Limb (tissue), 2 donors: ENCODE measurements at regions not wholly inside any gene's neighbourhood (a gene's known extent, or its start where the extent isn't known, plus 50 kb on each side); places are given as distances from the start of the nearest gene placed in this dataset.

Experiments
- DNase-seq, 2 donors: peaks; one replicate each; pipeline ENCODE4 v3.0.0-alpha.2; 2016; ENCODE audit errors: extremely low spot score in 2 of 2

DNA sequence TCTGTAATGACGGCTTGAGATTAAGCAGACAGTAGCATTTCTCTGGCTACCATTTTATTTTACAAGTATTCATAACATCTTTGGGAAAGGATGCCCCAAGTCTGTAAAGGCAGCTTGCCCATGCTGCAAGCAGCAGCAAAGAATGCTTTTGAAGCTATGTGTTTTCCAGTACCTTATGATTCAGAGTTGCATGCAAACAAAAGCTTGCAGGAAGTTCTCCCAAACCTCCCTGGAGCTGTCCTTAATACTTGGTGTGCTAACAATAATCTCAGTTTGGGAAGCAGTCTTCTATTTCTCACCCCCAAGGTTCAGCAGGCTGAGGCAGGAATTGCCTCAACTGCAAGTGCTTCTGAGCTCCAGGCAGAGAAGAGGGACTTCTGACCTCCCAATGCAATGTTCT, 60.8 kb downstream of the CCNA1 start:
- DNase-seq, result no peak

DNA sequence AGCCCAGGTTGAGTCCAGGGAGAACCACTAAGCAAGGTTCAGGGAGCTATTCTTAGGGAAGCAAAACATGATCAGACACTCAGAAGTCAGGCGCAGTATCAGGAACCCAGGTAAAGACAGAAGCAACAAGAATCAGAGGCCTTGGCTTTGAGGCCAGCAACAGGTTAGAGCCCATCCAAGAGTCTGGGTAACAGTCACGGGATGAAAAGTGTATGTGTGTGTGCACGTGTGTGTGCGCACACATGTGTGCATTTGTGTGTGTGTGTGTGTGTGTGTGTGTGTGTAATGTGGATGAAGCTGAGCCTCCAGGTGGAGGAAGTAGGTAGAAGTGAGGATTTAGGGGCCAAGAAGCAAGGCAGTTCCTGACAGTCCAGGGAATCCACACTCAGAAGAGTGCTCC, 63.1 kb downstream of the CCNA1 start:
- DNase-seq, result no peak

DNA sequence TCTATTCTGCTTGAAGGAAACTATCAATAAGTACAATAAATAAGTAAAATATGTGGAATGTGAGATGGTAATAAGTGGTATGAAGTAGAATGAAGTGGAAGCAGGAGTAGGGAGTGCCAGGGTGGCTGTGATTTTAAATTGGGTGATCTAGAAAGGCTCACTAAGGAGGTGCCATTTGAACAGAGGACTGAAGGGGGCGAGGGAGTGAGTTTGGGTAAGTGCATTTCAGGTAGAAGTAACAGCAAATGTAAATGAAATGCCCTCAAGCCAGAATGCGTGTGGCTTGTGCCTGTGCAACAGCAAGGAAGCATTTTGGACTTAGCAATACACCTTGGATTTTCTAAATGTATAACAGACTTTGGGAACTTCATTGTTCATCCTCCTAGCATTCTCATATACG, 77.1 kb downstream of the CCNA1 start:
- no peak for DNase-seq

DNA sequence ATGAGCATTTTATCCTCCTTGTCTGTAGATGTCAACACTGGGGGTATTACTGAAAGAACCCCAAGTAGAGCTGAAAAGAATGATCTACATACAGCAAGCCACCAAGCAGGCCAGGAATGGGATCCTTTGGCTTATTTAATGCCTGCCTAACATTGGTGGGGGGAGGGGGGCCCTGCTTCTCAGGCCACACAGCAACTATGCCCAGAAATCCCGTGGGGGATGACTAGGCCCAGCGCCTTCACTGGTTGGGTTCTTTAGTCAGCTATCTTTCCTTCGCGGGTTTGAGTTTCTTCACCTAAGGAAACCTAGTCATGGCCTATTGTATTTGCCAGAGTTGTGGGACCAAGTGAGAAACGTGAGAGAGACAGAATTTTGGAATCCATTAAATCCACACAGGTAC, 80.5 kb downstream of the CCNA1 start:
- DNase-seq, result no peak

DNA sequence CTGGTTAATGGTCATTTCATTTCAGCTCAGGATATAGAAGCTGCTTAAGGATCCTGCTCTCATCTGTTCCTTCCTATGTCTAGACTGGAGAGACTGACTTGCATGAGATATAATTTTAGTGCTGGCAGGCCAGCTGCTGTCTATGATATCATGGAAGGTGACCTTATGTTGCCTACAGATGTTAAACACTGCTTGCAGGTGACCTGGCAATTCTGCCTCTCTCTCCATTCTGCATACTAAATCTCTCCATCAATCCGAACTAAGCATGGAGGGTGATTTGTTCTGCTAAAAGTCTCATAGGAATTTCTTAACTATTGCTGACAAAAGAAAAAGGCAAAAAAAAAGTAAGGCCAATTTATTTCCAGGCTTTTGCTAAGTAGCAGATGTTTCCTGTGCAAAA, 81.0 kb downstream of the CCNA1 start:
- peak in 1 of 2 donors; percentile 15 for DNase-seq

DNA sequence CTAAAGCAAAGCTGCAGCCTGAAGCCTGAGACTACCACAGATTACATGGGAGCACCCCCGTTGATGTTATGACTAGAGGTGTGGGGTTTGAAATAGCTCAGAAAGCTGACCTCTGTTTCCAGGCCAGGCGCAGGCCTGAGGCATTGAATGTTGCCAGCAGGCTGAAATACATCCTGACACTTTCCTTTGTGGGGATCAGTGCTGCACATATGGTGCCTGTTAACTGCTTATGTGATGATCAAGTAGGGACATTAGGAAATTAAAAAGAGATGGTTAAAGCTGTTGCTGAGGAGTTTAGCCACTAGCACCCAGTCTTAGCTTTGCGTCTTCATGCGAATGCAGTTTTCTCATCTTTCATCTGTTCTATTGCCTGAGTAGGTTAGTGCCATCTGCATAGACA, 83.2 kb downstream of the CCNA1 start:
- DNase-seq, result no peak

DNA sequence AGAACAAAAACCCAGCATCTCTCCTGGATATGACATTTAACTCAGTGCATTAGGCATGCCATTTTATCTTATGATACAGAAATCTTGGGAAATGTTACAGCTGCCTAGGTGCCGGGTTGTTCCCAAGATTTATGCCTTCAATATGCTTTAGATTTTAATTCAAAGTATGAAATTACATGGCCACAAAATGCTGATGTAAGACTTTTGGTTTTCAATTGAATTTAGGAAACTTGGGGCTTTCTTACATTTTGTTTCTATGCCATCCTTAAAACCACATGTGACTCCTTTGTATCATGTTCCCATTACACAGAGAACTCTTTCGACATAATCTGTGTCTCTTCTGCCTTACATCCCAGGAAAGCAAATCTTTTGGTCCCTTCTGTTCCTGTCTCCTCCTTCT, 83.9 kb downstream of the CCNA1 start:
- no peak for DNase-seq

DNA sequence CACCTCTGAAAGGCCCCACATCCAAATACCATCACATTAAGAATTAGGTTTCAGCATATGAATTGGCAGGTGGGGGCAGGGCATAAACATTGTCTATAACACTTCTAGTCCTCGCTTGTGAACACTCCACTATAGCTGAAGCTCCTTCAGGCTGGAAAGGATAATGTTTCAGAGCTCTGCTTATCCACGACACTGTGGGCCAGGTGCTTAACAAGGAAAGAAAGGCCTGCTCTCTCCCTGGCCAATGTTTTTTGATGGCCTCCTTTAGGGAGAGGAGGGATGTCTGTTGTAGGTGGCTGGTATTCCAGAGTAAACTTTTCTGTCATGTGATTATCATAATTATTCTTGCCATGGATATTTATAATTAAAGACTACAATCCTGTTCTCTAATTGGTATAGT, 86.4 kb downstream of the CCNA1 start:
- DNase-seq, result no peak

DNA sequence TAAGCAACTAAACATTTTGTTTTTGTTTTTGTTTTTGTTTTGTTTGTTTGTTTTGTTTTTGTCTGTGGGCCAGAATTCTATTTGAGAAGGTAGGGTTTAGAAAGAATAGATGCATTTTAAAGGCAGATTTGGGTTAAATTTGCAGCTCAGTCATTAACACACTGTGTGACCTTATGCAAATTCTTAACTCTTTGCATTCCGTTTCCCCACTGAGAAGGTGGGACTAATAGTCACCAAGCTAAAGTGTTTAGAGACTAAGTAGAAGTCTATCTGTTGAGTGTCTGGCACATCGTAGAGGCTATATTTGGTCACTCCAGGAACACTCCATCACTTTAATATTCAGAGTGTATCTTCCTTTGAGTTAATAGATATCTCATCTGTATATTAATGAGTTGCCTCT, 87.1 kb downstream of the CCNA1 start:
- DNase-seq, result no peak

DNA sequence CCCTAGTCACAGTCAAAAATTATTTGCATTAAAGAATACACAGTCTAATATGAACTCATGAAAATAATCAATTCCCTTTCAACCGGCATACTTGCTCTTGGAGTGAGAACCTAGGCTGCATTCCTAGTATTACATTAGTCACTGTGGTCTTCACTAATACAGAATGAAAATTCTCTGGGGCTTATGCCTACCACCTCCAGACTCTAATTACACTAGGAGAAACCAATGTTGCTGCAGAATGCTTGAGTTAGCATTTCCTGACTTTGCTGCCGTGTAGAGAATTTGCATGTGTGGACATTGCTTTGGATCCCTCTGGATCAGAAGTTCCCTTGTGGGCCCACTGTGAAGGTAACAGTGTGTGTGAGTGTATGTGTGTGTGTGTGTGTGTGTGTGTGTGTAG, 87.8 kb downstream of the CCNA1 start:
- DNase-seq, result no peak

DNA sequence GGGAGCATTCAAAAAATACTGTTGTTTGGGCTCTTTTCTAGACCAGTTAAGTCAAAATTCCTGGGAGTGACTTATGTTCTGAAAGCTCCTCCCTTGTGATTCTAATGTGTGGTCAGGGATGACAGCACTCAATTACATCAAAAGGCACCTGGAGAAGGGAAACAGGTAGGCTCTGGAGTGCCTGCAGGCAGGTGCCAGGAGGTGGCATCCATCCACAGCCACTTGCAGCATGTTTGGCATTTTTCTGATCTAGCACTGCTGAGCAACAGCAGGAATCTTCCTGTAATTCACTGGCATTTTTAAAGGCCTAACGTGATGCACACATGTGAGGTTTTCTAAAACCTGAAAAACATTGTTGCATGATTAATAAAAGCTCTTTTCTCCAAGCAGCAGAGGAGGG, 94.6 kb downstream of the CCNA1 start:
- no peak for DNase-seq

DNA sequence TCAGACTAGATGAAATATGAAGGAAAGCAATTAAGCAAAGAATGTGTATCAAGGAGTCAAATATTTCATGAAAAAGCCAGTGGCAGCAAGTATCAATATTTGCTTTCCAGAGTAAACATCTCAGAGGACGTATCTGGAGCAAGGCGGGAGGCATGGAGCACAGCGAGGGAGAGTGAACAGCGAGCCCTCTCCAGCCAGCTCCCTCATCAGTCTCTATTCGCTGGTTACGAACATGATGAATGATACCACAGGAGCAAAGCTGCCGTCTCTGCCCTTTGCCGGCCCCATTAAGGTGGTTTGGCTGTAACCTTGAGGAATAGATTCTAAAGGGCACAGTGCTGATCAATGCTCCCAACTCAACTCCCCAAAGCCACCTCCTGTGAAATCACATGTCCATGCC, 95.8 kb downstream of the CCNA1 start:
- DNase-seq, result no peak

DNA sequence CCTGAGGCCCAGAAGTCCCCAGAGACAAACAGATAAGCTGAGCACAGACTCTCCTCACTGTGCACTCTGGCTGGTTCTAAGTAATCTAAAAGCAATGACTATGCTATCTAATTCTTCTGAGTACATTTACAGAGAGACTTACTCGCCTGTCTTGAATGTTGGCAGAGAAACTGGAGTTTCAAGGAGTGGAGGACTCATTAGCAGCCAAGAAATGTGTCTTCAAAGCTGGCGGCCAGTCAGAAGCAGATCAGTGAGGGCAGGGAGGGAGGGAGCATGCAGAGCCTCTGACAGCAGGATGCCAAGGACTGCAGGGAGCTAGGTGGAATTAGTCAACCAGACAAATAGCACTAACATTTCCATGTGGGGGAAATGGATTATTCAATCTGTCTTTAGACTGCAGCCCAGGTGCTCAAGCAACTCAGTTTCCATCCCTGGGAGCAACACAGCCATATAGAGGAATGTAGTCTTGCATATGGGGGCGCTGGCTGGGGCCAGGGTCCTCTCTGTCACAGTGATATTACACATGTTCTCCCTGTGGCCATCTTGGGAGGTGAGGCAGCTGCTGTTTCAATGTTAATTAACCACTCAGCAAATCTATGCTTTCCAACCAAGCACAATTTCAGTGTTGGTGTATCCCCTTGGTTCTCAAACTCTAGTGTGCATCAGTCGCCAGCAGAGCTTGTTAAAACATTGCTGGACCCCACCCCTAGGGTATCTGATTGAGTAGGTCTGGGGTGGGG, 97.9 kb downstream of the CCNA1 start:
- peak in 1 of 2 donors; percentile 23 for DNase-seq

DNA sequence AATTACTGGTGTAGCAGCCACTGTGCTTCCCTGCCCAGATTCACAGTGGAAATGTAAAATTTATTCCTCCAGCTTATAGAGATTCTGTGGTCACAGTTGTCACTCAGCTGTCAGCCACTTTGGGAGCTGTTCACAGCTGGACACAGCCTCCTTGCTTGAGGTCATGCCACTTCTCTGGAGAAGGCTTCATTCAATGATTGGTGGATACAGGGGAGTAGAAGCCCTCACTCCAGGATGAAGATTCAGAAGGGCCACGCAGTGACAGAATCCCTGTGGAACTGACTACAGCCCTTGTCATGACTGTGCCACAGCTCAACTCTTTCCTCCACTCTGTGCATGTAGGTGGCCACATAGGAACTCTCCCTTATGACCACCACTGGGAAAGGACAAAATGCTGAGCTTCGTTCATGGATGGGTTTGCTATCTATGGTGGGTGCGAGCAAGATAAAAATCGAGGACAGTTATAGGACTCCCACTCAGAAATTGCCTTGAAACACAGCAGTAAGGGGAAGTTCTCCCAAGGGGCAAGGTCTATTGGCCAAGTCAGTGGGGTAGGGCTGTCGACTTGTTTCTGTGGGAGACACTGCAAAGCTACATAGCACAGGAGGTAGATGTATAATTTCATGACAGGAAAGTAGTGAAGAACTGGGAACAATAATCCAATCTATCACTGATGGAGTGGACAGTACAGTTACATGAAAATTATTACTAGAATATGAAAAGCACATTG, 98.7 kb downstream of the CCNA1 start:
- no peak for DNase-seq

DNA sequence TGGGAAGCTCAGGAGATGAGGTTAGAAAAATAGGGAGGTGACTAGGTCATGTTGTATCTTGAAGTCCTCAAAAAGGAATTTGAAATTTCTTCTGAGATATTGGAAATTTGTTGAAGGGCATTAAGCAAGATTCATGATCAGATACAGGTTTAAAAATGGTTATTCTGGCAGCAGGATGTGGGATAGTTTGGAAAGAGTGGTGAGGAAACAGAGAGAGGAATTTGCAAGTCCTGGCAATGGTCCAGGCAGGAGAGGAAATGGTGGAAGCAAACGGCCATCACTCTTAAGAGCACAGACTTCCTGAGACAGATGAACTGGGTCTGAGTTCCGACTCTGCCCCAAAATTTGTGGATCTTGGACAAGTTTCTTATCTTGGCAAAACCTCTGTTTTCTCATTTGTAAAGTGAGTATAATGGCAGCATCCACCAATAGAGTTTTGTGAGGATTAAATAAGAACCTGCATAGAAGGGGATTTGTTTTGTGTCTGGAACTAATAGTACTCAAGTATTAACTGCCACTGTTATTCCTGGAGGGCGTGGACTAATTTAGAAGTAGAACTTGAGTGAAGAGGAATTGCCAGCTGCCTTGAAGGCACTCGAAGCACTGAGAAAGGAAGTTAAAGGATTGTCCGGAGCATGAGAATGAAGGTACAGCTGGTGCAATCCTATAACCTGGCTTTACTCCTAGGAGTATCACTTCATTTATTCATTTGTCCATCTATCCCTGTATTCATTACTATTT, 99.6 kb downstream of the CCNA1 start:
- DNase-seq, result peak in 1 of 2 donors; percentile 41

DNA sequence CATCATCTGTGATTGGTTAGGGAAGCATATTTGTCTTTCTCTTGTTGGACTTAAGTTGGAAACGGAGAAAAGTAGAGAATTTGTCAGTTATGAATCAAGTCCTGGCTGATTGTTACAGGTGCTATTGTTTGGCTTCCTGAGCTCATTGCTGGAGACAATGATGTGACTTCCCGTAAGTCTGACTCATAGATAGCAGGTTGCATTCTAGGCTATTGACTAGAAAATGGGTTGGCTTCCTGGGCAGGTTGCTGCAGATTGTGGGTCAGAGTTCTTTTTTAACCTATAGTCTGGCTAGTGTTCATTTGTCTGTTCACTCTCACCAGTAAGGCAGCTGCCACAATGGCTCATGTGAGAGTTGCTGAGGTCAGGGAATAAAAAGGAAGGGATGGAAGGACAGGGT, 101.5 kb downstream of the CCNA1 start:
- no peak for DNase-seq

DNA sequence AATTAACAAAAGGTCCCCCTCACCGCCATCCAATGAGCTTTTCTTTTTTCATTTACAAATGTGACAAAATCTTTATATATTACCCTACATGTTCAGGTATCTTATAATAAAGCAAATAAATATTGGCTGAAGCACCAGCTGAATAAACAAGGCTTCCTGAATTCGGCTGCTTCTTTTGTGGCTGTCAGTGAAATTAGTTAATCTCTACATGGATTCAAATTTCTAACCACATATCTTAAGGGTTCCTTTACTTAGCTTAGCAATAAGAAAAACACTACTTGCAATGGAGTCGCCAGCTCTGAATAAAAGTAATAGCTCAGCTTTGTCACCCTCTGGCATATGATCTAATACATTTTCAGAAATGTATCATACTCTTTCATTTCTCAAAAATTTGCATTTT, 104.3 kb downstream of the CCNA1 start:
- DNase-seq, result no peak

DNA sequence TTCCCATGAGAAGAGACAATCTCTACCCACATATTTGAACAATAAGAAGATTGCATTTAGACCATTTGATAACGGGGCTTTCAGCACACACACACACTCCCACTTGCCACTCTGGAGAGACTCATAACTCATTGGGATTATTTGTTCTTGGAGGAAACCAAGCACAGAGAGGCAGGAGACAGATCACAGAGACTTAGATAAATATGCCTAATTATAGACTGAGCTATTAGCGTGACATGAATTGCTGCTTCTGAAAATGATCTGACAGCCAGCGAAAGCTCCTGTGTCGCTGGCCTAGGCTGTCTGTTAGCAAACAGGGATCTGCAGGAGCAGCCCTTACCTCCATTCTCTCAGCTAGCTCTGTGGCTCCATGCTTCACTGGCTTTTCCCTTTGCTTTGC, 111.4 kb downstream of the CCNA1 start:
- no peak for DNase-seq

DNA sequence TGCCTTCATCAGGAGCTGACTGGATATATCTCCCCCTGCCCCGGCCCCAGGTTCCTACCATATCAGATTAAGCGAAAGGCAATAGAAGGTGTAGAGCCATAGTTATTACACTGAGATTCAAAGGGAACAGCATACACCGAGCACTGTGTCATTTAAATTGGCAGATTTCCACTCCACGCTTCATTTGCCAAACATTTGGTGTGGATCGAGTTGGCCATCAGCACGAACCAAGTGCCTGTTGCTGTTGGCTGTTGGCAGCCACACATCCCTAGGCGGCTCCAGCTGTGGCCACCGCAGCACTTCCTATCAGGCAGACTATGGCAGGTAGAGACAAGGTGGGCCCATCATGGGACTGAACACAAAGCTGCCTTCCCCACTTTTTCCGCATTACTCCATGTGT, 115.8 kb downstream of the CCNA1 start:
- no peak for DNase-seq

DNA sequence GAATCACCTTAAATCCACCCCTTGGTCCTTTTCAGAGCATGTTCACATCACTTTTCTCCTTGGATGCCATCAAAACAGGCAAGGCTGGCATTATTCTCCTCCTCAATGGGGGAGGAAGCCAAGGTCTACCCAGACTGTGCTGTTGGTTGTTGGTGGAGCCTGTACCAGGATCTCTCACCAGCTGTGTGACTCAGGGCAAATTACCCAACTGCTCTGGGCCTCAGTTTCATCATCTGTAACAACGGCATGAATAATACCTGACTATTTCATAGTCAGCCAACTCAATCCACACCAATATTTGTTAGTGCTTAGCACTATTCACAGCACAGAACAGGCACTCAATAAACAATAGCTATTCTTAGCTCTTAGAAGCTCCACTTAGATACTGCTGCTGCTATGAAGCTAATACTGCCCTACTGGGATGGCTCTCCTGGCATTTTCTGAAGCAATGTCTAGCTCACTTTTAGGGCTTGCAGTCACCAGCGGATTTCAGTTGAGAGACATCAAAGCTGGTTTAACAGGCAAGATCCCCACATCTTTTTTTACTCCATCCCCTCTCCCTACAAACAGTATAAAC, 116.9 kb downstream of the CCNA1 start:
- DNase-seq, result no peak

DNA sequence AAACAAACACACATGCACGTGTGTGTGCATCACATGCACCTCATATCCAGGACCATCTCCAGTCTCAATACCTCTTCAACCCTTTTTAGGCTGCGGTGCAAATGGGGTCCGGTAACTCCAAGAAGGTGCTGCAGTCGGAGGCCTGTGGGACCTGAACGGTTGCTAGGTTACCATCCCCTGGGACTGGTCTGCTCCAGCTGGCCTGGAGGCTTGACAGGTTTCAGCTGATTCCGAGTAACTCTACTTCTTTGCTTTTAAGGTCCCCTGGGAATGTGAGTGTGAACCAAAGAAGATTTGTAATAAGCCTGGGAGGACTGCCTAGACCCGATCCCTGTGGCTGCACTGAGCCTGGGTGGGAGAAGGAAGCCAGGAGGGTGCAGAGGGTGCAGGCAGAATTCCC, 117.5 kb downstream of the CCNA1 start:
- no peak for DNase-seq

DNA sequence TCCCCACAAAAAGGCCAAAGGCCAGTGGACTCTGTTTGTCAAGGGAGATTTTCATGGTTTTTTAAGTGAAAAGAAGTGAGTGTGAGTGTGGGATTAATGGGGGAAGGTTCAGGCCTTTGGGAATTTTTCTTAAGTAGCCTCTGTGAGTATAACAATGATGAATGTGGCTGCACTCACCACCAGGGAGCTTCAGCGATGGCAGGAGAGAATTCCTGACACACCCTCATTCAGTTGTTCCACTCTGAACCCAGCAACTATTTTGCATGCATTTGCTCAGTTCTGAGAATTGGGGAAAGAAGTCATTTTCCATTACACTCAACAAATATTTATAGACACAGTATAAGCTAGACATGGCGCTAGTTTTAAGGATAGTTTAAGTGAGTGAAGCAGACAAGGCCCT, 117.9 kb downstream of the CCNA1 start:
- no peak for DNase-seq
